ENCODE measurements at regions not wholly inside any gene's neighbourhood (a gene's known extent, or its start where the extent isn't known, plus 50 kb on each side); places are given as distances from the start of the nearest gene placed in this dataset.

DNA sequence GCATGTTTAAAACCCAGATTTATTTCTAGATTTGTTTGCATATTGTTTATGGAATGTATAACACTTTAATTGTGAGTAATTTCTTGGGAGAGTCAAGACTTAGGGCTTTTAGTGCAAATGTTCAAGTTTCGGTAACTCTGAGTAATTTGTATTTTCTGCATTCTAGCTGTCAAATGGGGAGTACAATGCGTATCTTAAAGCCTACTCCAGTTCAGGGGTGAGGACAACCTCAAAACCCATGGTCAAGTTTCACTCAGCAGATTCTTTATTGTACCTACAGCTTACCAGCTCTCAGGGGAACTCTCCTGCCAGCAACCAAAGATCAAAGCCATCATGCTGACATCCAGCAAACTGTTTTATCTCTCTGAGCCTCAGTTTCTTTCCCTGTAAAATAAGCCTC lies 458.6 kb upstream of the JARID2 start:
- ATAC-seq: no peak
- TF ChIP-seq ZNF8 (CRISPR knock-in tag; IDR thresholded peaks at IDR 0.05) (no peak), ZNF70 (CRISPR knock-in tag; IDR thresholded peaks at IDR 0.05) (no peak), ZFP3 (CRISPR knock-in tag; IDR thresholded peaks at IDR 0.05) (no peak), ISL1 (CRISPR knock-in tag; IDR thresholded peaks at IDR 0.05) (no peak), GLIS3 (CRISPR knock-in tag; IDR thresholded peaks at IDR 0.05) (no peak)
- TF ChIP-seq, protein P1, sequence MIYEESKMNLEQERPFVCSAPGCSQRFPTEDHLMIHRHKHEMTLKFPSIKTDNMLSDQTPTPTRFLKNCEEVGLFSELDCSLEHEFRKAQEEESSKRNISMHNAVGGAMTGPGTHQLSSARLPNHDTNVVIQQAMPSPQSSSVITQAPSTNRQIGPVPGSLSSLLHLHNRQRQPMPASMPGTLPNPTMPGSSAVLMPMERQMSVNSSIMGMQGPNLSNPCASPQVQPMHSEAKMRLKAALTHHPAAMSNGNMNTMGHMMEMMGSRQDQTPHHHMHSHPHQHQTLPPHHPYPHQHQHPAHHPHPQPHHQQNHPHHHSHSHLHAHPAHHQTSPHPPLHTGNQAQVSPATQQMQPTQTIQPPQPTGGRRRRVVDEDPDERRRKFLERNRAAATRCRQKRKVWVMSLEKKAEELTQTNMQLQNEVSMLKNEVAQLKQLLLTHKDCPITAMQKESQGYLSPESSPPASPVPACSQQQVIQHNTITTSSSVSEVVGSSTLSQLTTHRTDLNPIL (CRISPR knock-in tag; IDR thresholded peaks at IDR 0.05; ENCODE audit: low read depth): no peak

DNA sequence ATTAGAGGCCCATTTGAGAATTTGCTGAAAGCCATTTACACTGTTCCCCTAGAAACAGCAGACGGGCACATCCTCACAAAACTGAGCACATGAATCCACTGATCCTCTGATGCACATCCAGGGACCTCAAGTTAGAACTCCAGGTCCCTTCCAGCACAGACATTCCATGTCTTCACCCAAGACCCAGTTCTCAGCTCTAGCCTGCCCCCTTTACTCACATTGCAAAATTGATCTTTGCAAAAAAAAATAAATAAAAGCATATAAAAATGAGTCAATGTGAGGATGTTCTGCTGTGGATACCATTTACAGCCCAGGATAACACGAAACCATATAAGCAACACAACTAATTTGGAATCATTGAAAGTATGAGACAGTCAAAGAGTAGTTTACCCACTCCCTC lies 458.2 kb upstream of the JARID2 start:
- TF ChIP-seq, protein P2, sequence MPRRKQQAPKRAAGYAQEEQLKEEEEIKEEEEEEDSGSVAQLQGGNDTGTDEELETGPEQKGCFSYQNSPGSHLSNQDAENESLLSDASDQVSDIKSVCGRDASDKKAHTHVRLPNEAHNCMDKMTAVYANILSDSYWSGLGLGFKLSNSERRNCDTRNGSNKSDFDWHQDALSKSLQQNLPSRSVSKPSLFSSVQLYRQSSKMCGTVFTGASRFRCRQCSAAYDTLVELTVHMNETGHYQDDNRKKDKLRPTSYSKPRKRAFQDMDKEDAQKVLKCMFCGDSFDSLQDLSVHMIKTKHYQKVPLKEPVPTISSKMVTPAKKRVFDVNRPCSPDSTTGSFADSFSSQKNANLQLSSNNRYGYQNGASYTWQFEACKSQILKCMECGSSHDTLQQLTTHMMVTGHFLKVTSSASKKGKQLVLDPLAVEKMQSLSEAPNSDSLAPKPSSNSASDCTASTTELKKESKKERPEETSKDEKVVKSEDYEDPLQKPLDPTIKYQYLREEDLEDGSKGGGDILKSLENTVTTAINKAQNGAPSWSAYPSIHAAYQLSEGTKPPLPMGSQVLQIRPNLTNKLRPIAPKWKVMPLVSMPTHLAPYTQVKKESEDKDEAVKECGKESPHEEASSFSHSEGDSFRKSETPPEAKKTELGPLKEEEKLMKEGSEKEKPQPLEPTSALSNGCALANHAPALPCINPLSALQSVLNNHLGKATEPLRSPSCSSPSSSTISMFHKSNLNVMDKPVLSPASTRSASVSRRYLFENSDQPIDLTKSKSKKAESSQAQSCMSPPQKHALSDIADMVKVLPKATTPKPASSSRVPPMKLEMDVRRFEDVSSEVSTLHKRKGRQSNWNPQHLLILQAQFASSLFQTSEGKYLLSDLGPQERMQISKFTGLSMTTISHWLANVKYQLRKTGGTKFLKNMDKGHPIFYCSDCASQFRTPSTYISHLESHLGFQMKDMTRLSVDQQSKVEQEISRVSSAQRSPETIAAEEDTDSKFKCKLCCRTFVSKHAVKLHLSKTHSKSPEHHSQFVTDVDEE (CRISPR knock-in tag; IDR thresholded peaks at IDR 0.05): no peak
- TF ChIP-seq ZNF70 (CRISPR knock-in tag; IDR thresholded peaks at IDR 0.05) (no peak), TOX (CRISPR knock-in tag; IDR thresholded peaks at IDR 0.05; ENCODE audit: borderline replicate concordance) (no peak), GLIS3 (CRISPR knock-in tag; IDR thresholded peaks at IDR 0.05) (no peak), ARNTL (CRISPR knock-in tag; IDR thresholded peaks at IDR 0.05; ENCODE audit: borderline replicate concordance, low read depth) (no peak), ZFP3 (CRISPR knock-in tag; IDR thresholded peaks at IDR 0.05) (no peak)
- TF ChIP-seq, protein P1 (CRISPR knock-in tag; IDR thresholded peaks at IDR 0.05; ENCODE audit: low read depth): no peak
- TF ChIP-seq, protein P3, sequence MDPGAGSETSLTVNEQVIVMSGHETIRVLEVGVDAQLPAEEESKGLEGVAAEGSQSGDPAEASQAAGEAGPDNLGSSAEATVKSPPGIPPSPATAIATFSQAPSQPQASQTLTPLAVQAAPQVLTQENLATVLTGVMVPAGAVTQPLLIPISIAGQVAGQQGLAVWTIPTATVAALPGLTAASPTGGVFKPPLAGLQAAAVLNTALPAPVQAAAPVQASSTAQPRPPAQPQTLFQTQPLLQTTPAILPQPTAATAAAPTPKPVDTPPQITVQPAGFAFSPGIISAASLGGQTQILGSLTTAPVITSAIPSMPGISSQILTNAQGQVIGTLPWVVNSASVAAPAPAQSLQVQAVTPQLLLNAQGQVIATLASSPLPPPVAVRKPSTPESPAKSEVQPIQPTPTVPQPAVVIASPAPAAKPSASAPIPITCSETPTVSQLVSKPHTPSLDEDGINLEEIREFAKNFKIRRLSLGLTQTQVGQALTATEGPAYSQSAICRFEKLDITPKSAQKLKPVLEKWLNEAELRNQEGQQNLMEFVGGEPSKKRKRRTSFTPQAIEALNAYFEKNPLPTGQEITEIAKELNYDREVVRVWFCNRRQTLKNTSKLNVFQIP (CRISPR knock-in tag; IDR thresholded peaks at IDR 0.05; ENCODE audit: borderline replicate concordance, low read depth): no peak
- ATAC-seq: no peak

DNA sequence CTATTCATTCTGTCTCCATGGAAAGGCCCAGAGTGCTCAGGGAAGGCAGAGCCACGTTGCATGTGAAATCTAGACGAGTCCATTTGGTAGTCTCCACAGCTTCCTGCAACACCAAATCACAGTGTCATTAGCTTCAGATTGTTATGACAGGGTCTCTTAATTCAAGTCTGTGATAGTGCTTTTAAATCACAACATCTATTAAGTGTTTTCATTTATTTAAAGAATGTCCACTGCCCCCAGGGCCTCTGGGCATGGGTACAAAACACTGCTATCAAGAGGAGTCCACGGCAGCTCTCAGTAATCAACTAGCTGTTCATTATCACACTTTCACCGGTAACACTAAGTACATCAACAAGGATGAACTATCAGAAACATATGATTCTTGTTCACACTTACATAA lies 455.9 kb upstream of the JARID2 start:
- TF ChIP-seq ARNTL (CRISPR knock-in tag; IDR thresholded peaks at IDR 0.05; ENCODE audit: borderline replicate concordance, low read depth) (no peak), CSDC2 (CRISPR knock-in tag; IDR thresholded peaks at IDR 0.05) (no peak), ZNF8 (CRISPR knock-in tag; IDR thresholded peaks at IDR 0.05) (no peak), SNAI2 (CRISPR knock-in tag; IDR thresholded peaks at IDR 0.05) (no peak), PPARA (CRISPR knock-in tag; IDR thresholded peaks at IDR 0.05; ENCODE audit: borderline replicate concordance) (no peak), TOX (CRISPR knock-in tag; IDR thresholded peaks at IDR 0.05; ENCODE audit: borderline replicate concordance) (no peak), TCF4 (CRISPR knock-in tag; IDR thresholded peaks at IDR 0.05; ENCODE audit: borderline replicate concordance) (no peak), ZFP3 (CRISPR knock-in tag; IDR thresholded peaks at IDR 0.05) (no peak), ISL1 (CRISPR knock-in tag; IDR thresholded peaks at IDR 0.05) (no peak), OSR1 (CRISPR knock-in tag; IDR thresholded peaks at IDR 0.05) (no peak), BACH2 (CRISPR knock-in tag; IDR thresholded peaks at IDR 0.05; ENCODE audit: borderline replicate concordance) (no peak), GLIS3 (CRISPR knock-in tag; IDR thresholded peaks at IDR 0.05) (no peak)
- TF ChIP-seq, protein P1 (CRISPR knock-in tag; IDR thresholded peaks at IDR 0.05; ENCODE audit: low read depth): no peak
- TF ChIP-seq, protein P3 (CRISPR knock-in tag; IDR thresholded peaks at IDR 0.05; ENCODE audit: borderline replicate concordance, low read depth): no peak
- TF ChIP-seq, protein P2 (CRISPR knock-in tag; IDR thresholded peaks at IDR 0.05): no peak
- TF ChIP-seq, protein P4, sequence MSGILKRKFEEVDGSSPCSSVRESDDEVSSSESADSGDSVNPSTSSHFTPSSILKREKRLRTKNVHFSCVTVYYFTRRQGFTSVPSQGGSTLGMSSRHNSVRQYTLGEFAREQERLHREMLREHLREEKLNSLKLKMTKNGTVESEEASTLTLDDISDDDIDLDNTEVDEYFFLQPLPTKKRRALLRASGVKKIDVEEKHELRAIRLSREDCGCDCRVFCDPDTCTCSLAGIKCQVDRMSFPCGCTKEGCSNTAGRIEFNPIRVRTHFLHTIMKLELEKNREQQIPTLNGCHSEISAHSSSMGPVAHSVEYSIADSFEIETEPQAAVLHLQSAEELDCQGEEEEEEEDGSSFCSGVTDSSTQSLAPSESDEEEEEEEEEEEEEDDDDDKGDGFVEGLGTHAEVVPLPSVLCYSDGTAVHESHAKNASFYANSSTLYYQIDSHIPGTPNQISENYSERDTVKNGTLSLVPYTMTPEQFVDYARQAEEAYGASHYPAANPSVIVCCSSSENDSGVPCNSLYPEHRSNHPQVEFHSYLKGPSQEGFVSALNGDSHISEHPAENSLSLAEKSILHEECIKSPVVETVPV (CRISPR knock-in tag; IDR thresholded peaks at IDR 0.05): no peak
- no peak for ATAC-seq
